ENCODE measurements at regions not wholly inside any gene's neighbourhood (a gene's known extent, or its start where the extent isn't known, plus 50 kb on each side); places are given as distances from the start of the nearest gene placed in this dataset.

DNA sequence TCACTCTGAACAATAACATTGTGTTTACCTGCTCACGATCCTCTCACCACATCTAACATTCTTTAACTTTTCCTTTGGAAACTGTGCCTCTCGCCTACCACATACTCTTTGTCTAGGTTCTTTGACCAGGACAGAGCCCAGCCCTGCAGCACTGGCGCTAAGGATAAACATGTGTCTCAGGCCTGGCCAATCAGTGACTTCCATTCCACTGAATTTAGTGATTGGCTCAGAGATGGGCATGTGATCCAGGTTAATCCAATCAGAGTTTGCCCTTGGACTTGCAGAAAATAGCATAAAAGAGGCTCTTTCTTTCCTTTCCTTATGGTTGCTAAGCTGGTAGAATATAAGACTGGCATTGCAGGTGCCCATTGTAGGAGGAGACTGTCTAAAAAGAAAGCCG lies 605.7 kb downstream of the MATN1 start:
- no peaks in the 10 kb centered on the region for H3K36me3 ChIP-seq (ENCODE audit: control insufficient read depth, low read length)
- no peaks in the 10 kb centered on the region for H3F3A ChIP-seq (ENCODE audit: control insufficient read depth, insufficient read depth)
- no peak for TF ChIP-seq EZH2phosphoT487 (IDR thresholded peaks at IDR 0.05; ENCODE audit: borderline replicate concordance, low read length)
- TF ChIP-seq, protein P1, sequence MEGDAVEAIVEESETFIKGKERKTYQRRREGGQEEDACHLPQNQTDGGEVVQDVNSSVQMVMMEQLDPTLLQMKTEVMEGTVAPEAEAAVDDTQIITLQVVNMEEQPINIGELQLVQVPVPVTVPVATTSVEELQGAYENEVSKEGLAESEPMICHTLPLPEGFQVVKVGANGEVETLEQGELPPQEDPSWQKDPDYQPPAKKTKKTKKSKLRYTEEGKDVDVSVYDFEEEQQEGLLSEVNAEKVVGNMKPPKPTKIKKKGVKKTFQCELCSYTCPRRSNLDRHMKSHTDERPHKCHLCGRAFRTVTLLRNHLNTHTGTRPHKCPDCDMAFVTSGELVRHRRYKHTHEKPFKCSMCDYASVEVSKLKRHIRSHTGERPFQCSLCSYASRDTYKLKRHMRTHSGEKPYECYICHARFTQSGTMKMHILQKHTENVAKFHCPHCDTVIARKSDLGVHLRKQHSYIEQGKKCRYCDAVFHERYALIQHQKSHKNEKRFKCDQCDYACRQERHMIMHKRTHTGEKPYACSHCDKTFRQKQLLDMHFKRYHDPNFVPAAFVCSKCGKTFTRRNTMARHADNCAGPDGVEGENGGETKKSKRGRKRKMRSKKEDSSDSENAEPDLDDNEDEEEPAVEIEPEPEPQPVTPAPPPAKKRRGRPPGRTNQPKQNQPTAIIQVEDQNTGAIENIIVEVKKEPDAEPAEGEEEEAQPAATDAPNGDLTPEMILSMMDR (IDR thresholded peaks at IDR 0.05; ENCODE audit: low read depth, low read length, poor library complexity, severe bottlenecking): no peak
- no peaks in the 10 kb centered on the region for H3K9me3 ChIP-seq (ENCODE audit: control insufficient read depth, insufficient read depth, low read length)
- H3K4me1 ChIP-seq (ENCODE audit: control insufficient read depth, low read length): no peaks in the 10 kb centered on the region
- no peaks in the 10 kb centered on the region for H3K9me2 ChIP-seq (replicated peaks; ENCODE audit: control insufficient read depth, low read length)
- H3K27ac ChIP-seq (ENCODE audit: low read depth, low read length): no peak overlapping the region
- no peak overlapping the region for H3K4me2 ChIP-seq (ENCODE audit: low read length)
- no peaks in the 10 kb centered on the region for H4K20me1 ChIP-seq (ENCODE audit: control insufficient read depth, insufficient read depth, low read depth, low read length)
- no peaks in the 10 kb centered on the region for H3K27me3 ChIP-seq (ENCODE audit: control insufficient read depth, low read length)
- H3K4me3 ChIP-seq (ENCODE audit: low read length): no peak overlapping the region
- no peaks in the 10 kb centered on the region for H3K79me2 ChIP-seq (ENCODE audit: control insufficient read depth, low read length)

DNA sequence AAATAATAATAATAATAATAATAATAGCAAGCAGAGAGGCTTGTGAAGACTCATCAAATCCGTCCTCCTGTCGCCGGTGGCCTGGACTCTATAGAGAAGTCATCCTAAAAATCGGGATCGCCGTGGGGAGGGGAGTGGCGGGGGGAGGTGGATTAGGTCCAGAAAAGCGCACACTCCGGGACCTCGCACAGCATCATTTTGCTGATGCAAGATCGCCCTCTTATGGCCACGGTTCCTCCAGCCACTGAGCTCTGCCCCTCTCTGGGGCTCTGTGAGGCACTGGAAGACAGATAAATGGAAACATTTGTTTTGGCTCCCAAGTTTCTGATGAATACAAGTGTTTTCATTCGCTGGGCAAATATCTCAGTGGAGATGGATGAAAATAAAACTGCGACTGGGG lies 612.0 kb downstream of the MATN1 start:
- no peaks in the 10 kb centered on the region for H3F3A ChIP-seq (ENCODE audit: control insufficient read depth, insufficient read depth)
- no peak overlapping the region for H3K4me3 ChIP-seq (ENCODE audit: low read length)
- peaks cover 4% of the 10 kb centered on the region; the same call in 1 of the 2 replicates for H3K27me3 ChIP-seq (ENCODE audit: control insufficient read depth, low read length)
- no peak overlapping the region for H3K27ac ChIP-seq (ENCODE audit: low read depth, low read length)
- H3K9me2 ChIP-seq (replicated peaks; ENCODE audit: control insufficient read depth, low read length): no peaks in the 10 kb centered on the region
- no peaks in the 10 kb centered on the region for H3K9me3 ChIP-seq (ENCODE audit: control insufficient read depth, insufficient read depth, low read length)
- H3K4me2 ChIP-seq (ENCODE audit: low read length): no peak overlapping the region
- no peaks in the 10 kb centered on the region for H3K36me3 ChIP-seq (ENCODE audit: control insufficient read depth, low read length)
- H3K79me2 ChIP-seq (ENCODE audit: control insufficient read depth, low read length): no peaks in the 10 kb centered on the region
- TF ChIP-seq, protein P1 (IDR thresholded peaks at IDR 0.05; ENCODE audit: low read depth, low read length, poor library complexity, severe bottlenecking): peak; percentile 48
- no peak for TF ChIP-seq EZH2phosphoT487 (IDR thresholded peaks at IDR 0.05; ENCODE audit: borderline replicate concordance, low read length)
- no peaks in the 10 kb centered on the region; the same call in 1 of the 2 replicates for H4K20me1 ChIP-seq (ENCODE audit: control insufficient read depth, insufficient read depth, low read depth, low read length)
- no peaks in the 10 kb centered on the region for H3K4me1 ChIP-seq (ENCODE audit: control insufficient read depth, low read length)

DNA sequence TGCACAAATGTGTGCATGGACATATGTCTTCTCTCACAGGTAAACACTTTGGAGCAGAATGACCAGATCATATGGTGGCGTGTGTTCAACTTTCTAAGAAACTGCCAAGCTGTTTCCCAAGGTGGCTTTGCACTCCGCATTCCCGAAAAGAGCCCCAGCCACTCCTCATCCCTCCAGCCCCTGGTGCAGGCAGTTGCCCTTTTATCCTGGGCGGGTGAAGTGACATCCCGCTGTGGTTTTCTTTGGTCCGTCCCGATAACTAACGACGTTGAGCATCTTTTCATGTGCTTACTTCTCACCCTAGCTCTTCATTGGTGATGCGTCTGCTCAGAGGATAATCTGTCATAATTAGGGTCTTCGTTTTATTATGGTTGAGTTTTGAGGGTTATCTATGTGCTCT lies 612.5 kb downstream of the MATN1 start:
- H3K9me2 ChIP-seq (replicated peaks; ENCODE audit: control insufficient read depth, low read length): no peaks in the 10 kb centered on the region
- H3F3A ChIP-seq (ENCODE audit: control insufficient read depth, insufficient read depth): no peaks in the 10 kb centered on the region
- TF ChIP-seq, protein P1 (IDR thresholded peaks at IDR 0.05; ENCODE audit: low read depth, low read length, poor library complexity, severe bottlenecking): no peak
- TF ChIP-seq EZH2phosphoT487 (IDR thresholded peaks at IDR 0.05; ENCODE audit: borderline replicate concordance, low read length): no peak
- peaks cover 4% of the 10 kb centered on the region; the same call in 1 of the 2 replicates for H3K27me3 ChIP-seq (ENCODE audit: control insufficient read depth, low read length)
- H3K27ac ChIP-seq (ENCODE audit: low read depth, low read length): no peak overlapping the region
- no peak overlapping the region for H3K4me3 ChIP-seq (ENCODE audit: low read length)
- H3K4me1 ChIP-seq (ENCODE audit: control insufficient read depth, low read length): no peaks in the 10 kb centered on the region
- H3K4me2 ChIP-seq (ENCODE audit: low read length): no peak overlapping the region
- no peaks in the 10 kb centered on the region for H3K79me2 ChIP-seq (ENCODE audit: control insufficient read depth, low read length)
- no peaks in the 10 kb centered on the region for H3K9me3 ChIP-seq (ENCODE audit: control insufficient read depth, insufficient read depth, low read length)
- H3K36me3 ChIP-seq (ENCODE audit: control insufficient read depth, low read length): no peaks in the 10 kb centered on the region
- H4K20me1 ChIP-seq (ENCODE audit: control insufficient read depth, insufficient read depth, low read depth, low read length): no peaks in the 10 kb centered on the region; the same call in 1 of the 2 replicates
